MM.1S (cell line): ENCODE measurements at regions not wholly inside any gene's neighbourhood (a gene's known extent, or its start where the extent isn't known, plus 50 kb on each side); places are given as distances from the start of the nearest gene placed in this dataset.

Experiments used
- EZH2 ChIP-seq: fragments of 300-600 bp; sonication (generic); optimal IDR thresholded peaks from 2 replicates; pipeline ENCODE3; 2017; ENCODE audit warnings: low read depth, mild to moderate bottlenecking, antibody characterized with exemption, low read length, mixed read lengths
- EZH2phosphoT487 ChIP-seq: fragments of 300-600 bp; sonication (generic); IDR thresholded peaks from 2 replicates; pipeline ENCODE4 v1.6.1; 2018; ENCODE audit warnings: antibody characterized with exemption, low read length
- TF ChIP-seq, protein P1 (sequence below): fragments of 300-600 bp; sonication (generic); IDR thresholded peaks from 2 replicates; pipeline ENCODE4 v1.5.1; 2016; ENCODE audit warnings: antibody characterized with exemption, low read length, mixed read lengths

DNA sequence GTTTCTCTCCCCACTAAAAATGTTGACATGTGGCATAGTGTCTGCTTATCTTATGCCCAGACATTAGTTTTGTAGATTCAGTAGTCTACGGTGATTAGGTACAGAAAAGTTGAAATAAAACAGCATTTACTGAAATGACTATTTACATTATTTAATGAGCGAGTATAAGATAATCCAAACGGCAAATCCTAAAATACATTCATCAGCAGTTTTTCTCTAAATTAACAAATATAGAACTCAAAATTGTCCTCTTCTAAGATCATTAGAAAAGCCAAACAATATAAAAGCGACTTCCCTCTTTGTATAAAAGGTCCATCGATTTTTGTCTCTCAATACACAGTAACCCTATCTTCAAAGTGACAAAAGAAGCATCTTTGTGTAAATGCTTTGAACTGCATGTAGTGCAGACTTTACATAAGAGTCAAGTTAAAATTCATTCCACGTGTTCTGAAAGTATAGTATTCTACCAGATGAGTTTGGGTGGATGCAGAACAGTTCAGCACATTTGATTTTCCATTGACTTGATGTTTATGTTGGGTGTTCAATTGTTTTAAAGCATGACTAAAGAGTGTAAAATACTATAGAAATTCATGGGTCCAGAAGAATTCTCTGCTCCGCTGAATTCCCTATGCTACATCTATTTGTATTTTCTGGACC lies 480.8 kb upstream of the DPH6 start:
- TF ChIP-seq, protein P1, sequence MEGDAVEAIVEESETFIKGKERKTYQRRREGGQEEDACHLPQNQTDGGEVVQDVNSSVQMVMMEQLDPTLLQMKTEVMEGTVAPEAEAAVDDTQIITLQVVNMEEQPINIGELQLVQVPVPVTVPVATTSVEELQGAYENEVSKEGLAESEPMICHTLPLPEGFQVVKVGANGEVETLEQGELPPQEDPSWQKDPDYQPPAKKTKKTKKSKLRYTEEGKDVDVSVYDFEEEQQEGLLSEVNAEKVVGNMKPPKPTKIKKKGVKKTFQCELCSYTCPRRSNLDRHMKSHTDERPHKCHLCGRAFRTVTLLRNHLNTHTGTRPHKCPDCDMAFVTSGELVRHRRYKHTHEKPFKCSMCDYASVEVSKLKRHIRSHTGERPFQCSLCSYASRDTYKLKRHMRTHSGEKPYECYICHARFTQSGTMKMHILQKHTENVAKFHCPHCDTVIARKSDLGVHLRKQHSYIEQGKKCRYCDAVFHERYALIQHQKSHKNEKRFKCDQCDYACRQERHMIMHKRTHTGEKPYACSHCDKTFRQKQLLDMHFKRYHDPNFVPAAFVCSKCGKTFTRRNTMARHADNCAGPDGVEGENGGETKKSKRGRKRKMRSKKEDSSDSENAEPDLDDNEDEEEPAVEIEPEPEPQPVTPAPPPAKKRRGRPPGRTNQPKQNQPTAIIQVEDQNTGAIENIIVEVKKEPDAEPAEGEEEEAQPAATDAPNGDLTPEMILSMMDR = no peak
- TF ChIP-seq EZH2phosphoT487 (no peak), EZH2 (no peak)
